SK-N-SH treated with all-trans-retinoic acid at 6 μM for 48 hours (cell line): ENCODE measurements at regions not wholly inside any gene's neighbourhood (a gene's known extent, or its start where the extent isn't known, plus 50 kb on each side); places are given as distances from the start of the nearest gene placed in this dataset.
"Not testable (repeated sequence)": the region's sequence is repeated elsewhere in the genome, so short reads cannot be mapped to it uniquely, and the experiment has no call there.

ENCODE experiments used
- ATAC-seq: fragments of 200-7000 bp; cut with Tn5 transposase; 3 replicates; pipeline ENCODE4 v1.9.1; 2020; ENCODE audit warnings: mild to moderate bottlenecking, moderate library complexity
- ARNTL ChIP-seq: fragments of 450-650 bp; formaldehyde crosslinking; IDR thresholded peaks from 2 replicates; pipeline ENCODE4 v1.5.0; 2020; ENCODE audit warnings: low read depth, mild to moderate bottlenecking, moderate library complexity, borderline replicate concordance
- BACH2 ChIP-seq: fragments of 250-450 bp; sonication (Bioruptor Pico); IDR thresholded peaks from 2 replicates; pipeline ENCODE4 v1.9.0; 2021; ENCODE audit warnings: mild to moderate bottlenecking, borderline replicate concordance
- CSDC2 ChIP-seq: fragments of 250-450 bp; sonication (Bioruptor Pico); IDR thresholded peaks from 2 replicates; pipeline ENCODE4 v1.5.0; 2020; ENCODE audit warnings: mild to moderate bottlenecking, moderate library complexity
- ESRRG ChIP-seq: fragments of 250-450 bp; sonication (Bioruptor Pico); IDR thresholded peaks from 2 replicates; pipeline ENCODE4 v1.6.1; 2021; ENCODE audit warnings: mild to moderate bottlenecking
- GLIS3 ChIP-seq: fragments of 250-450 bp; sonication (Bioruptor Pico); IDR thresholded peaks from 2 replicates; pipeline ENCODE4 v1.5.0; 2020; ENCODE audit warnings: mild to moderate bottlenecking, moderate library complexity
- ISL1 ChIP-seq: fragments of 250-450 bp; sonication (Bioruptor Pico); IDR thresholded peaks from 2 replicates; pipeline ENCODE4 v2.1.2; 2022; ENCODE audit warnings: mild to moderate bottlenecking, moderate library complexity
- OSR1 ChIP-seq: fragments of 250-450 bp; sonication (Bioruptor Pico); IDR thresholded peaks from 2 replicates; pipeline ENCODE4 v1.8.0; 2022; ENCODE audit warnings: moderate library complexity, mild to moderate bottlenecking, inconsistent platforms
- PPARA ChIP-seq: fragments of 250-450 bp; sonication (Bioruptor Pico); IDR thresholded peaks from 2 replicates; pipeline ENCODE4 v1.5.0; 2020; ENCODE audit warnings: mild to moderate bottlenecking, borderline replicate concordance
- RARB ChIP-seq: fragments of 250-450 bp; sonication (Bioruptor Pico); IDR thresholded peaks from 2 replicates; pipeline ENCODE4 v1.8.0; 2021; ENCODE audit warnings: mild to moderate bottlenecking, moderate library complexity
- SNAI2 ChIP-seq: fragments of 250-450 bp; sonication (Bioruptor Pico); IDR thresholded peaks from 2 replicates; pipeline ENCODE4 v1.5.0; 2020; ENCODE audit warnings: mild to moderate bottlenecking, moderate library complexity
- TCF4 ChIP-seq: fragments of 250-450 bp; sonication (Bioruptor Pico); IDR thresholded peaks from 2 replicates; pipeline ENCODE4 v1.8.0; 2021; ENCODE audit warnings: mild to moderate bottlenecking, moderate library complexity, borderline replicate concordance
- TOX ChIP-seq: fragments of 250-450 bp; sonication (Bioruptor Pico); IDR thresholded peaks from 2 replicates; pipeline ENCODE4 v1.8.0; 2021; ENCODE audit warnings: mild to moderate bottlenecking, moderate library complexity, borderline replicate concordance
- ZC3H10 ChIP-seq: fragments of 250-450 bp; sonication (Bioruptor Pico); IDR thresholded peaks from 2 replicates; pipeline ENCODE4 v1.5.1; 2021; ENCODE audit warnings: mild to moderate bottlenecking, moderate library complexity
- ZFP3 ChIP-seq: fragments of 250-450 bp; sonication (Bioruptor Pico); IDR thresholded peaks from 2 replicates; pipeline ENCODE4 v1.5.0; 2020; ENCODE audit warnings: mild to moderate bottlenecking, moderate library complexity
- ZFP30 ChIP-seq: fragments of 450-650 bp; formaldehyde crosslinking; IDR thresholded peaks from 2 replicates; pipeline ENCODE4 v1.5.0; 2022; ENCODE audit warnings: mild to moderate bottlenecking, moderate library complexity
- ZNF565 ChIP-seq: fragments of 450-650 bp; formaldehyde crosslinking; conservative IDR thresholded peaks from 2 replicates; pipeline ENCODE4 v1.5.0; 2020; ENCODE audit warnings: low read depth, mild to moderate bottlenecking, moderate library complexity
- ZNF70 ChIP-seq: fragments of 450-650 bp; formaldehyde crosslinking; IDR thresholded peaks from 2 replicates; pipeline ENCODE4 v1.5.0; 2020; ENCODE audit warnings: mild to moderate bottlenecking, moderate library complexity
- ZNF8 ChIP-seq: fragments of 450-650 bp; formaldehyde crosslinking; IDR thresholded peaks from 2 replicates; pipeline ENCODE4 v1.5.0; 2020; ENCODE audit warnings: mild to moderate bottlenecking, moderate library complexity
- TF ChIP-seq, protein P1 (sequence below): fragments of 250-450 bp; sonication (Bioruptor Pico); IDR thresholded peaks from 2 replicates; pipeline ENCODE4 v1.5.1; 2020; ENCODE audit warnings: low read depth, mild to moderate bottlenecking, moderate library complexity
- TF ChIP-seq, protein P2 (sequence below): fragments of 250-450 bp; sonication (Bioruptor Pico); IDR thresholded peaks from 2 replicates; pipeline ENCODE4 v1.5.1; 2021; ENCODE audit warnings: mild to moderate bottlenecking, moderate library complexity
- TF ChIP-seq, protein P3 (sequence below): fragments of 250-450 bp; sonication (Bioruptor Pico); IDR thresholded peaks from 2 replicates; pipeline ENCODE4 v1.8.0; 2021; ENCODE audit warnings: low read depth, mild to moderate bottlenecking, moderate library complexity, borderline replicate concordance
- TF ChIP-seq, protein P4 (sequence below): fragments of 250-450 bp; sonication (Bioruptor Pico); IDR thresholded peaks from 2 replicates; pipeline ENCODE4 v1.8.0; 2020; ENCODE audit warnings: mild to moderate bottlenecking, moderate library complexity, borderline replicate concordance
- TF ChIP-seq, protein P5 (sequence below): fragments of 250-450 bp; sonication (Bioruptor Pico); IDR thresholded peaks from 2 replicates; pipeline ENCODE4 v1.5.0; 2020; ENCODE audit warnings: mild to moderate bottlenecking, moderate library complexity

DNA sequence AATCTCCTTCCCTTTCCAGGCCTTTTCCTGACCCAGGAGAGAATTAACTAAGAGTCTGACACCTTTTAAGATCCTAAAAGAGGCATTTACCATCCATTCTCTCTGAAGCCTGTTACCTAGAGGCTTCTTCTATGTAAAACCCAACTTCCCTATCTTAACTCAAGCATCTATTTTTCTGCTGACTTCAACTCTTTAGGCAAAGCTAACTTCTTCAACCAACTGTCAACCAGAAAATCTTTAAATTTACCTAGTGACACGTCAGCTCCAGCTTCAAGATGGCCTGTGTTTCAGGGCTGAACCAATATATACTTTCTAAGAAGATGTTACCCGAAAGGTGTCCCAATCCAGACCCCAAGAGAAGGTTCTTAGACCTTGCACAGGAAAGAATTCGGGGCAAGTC, 492.3 kb upstream of the AUTS2 start:
- no peak for ATAC-seq
- no peak for TF ChIP-seq RARB (CRISPR knock-in tag)
- TF ChIP-seq ZNF8 (CRISPR knock-in tag): no peak
- TF ChIP-seq ARNTL (CRISPR knock-in tag): no peak
- no peak for TF ChIP-seq SNAI2 (CRISPR knock-in tag)
- no peak for TF ChIP-seq CSDC2 (CRISPR knock-in tag)
- no peak for TF ChIP-seq GLIS3 (CRISPR knock-in tag)
- TF ChIP-seq, protein P1, sequence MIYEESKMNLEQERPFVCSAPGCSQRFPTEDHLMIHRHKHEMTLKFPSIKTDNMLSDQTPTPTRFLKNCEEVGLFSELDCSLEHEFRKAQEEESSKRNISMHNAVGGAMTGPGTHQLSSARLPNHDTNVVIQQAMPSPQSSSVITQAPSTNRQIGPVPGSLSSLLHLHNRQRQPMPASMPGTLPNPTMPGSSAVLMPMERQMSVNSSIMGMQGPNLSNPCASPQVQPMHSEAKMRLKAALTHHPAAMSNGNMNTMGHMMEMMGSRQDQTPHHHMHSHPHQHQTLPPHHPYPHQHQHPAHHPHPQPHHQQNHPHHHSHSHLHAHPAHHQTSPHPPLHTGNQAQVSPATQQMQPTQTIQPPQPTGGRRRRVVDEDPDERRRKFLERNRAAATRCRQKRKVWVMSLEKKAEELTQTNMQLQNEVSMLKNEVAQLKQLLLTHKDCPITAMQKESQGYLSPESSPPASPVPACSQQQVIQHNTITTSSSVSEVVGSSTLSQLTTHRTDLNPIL (CRISPR knock-in tag): no peak
- no peak for TF ChIP-seq ZFP30 (CRISPR knock-in tag)
- no peak for TF ChIP-seq TOX (CRISPR knock-in tag)

DNA sequence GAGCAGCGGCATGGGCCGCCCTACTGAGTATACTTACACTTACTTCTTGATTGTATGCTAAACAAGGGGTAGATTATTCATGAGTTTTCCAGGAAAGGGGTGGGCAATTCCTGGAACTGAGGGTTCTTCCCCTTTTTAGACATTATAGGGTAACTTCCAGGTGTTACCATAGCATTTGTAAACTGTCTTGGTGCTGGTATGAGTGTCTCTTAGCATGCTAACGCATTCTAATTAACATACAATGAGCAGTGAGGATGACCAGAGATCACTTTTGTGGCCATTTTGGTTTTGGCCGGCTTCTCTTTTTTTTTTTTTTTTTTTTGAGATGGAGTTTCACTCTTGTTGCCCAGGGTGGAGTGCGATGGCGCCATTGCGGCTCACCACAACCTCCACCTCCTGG, 491.8 kb upstream of the AUTS2 start:
- ATAC-seq: not testable (repeated sequence)

DNA sequence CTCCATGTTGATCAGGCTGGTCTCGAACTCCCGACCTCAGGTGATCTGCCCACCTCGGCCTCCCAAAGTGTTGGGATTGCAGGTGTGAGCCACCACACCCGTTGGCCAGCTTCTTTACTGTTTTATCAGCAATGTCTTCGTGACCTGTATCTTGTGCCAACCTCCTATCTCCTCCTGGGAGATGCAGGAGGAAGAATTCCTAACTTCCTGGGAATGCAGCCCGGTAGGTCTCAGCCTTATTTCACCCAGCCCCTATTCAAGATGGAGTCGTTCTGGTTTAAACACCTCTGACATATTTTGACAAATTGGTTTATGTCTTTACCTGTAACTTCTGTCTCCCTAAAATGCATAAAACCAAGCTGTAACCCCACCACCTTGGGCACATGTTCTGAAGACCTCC, 491.3 kb upstream of the AUTS2 start:
- not testable (repeated sequence) for ATAC-seq

DNA sequence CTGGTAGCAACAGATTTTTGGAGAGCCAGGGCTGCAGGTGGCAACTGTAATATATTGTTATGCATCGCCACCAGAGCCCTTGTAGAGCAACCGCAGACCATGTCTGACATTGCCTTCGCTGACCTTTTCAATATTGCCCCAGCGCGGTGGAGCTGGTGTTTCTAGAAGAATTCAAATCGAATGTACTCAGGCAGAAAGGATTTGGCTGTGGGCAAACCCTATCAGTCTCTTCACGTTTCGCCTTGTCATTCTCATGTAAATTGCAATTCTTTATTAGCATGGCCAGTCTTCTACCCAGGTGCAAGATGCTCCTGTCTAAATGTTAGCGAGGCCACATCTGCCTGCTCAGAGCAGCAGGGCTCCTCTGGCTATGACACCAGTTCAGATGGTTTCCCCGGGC, 490.2 kb upstream of the AUTS2 start:
- TF ChIP-seq ZFP30 (CRISPR knock-in tag) (no peak), ESRRG (CRISPR knock-in tag) (no peak), ZNF565 (CRISPR knock-in tag) (no peak), ZFP3 (CRISPR knock-in tag) (no peak), TCF4 (CRISPR knock-in tag) (no peak), BACH2 (no peak)
- TF ChIP-seq, protein P2, sequence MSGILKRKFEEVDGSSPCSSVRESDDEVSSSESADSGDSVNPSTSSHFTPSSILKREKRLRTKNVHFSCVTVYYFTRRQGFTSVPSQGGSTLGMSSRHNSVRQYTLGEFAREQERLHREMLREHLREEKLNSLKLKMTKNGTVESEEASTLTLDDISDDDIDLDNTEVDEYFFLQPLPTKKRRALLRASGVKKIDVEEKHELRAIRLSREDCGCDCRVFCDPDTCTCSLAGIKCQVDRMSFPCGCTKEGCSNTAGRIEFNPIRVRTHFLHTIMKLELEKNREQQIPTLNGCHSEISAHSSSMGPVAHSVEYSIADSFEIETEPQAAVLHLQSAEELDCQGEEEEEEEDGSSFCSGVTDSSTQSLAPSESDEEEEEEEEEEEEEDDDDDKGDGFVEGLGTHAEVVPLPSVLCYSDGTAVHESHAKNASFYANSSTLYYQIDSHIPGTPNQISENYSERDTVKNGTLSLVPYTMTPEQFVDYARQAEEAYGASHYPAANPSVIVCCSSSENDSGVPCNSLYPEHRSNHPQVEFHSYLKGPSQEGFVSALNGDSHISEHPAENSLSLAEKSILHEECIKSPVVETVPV (CRISPR knock-in tag): no peak
- no peak for ATAC-seq

DNA sequence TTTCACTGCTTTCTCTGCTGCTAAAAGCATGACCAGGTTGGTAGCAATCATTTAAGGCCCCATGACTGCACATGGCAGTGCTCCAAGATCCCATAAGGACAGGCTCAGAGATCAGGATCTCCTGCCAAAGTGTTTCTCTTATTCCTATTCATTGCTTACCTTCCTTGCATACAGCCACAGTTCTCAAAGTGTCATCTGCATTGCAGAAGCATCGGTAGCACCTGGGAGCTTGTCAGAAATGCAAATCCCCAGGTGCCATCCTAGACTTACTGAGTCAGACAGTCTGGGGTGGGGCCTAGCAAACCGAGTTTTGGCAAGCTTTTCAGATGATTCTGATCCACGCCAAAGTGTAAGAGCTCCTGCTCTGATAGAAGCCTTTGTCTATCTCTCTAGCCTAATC, 489.0 kb upstream of the AUTS2 start:
- TF ChIP-seq ESRRG (CRISPR knock-in tag): no peak
- TF ChIP-seq, protein P3, sequence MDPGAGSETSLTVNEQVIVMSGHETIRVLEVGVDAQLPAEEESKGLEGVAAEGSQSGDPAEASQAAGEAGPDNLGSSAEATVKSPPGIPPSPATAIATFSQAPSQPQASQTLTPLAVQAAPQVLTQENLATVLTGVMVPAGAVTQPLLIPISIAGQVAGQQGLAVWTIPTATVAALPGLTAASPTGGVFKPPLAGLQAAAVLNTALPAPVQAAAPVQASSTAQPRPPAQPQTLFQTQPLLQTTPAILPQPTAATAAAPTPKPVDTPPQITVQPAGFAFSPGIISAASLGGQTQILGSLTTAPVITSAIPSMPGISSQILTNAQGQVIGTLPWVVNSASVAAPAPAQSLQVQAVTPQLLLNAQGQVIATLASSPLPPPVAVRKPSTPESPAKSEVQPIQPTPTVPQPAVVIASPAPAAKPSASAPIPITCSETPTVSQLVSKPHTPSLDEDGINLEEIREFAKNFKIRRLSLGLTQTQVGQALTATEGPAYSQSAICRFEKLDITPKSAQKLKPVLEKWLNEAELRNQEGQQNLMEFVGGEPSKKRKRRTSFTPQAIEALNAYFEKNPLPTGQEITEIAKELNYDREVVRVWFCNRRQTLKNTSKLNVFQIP (CRISPR knock-in tag): no peak
- TF ChIP-seq PPARA (CRISPR knock-in tag): no peak
- TF ChIP-seq, protein P1 (CRISPR knock-in tag): no peak
- TF ChIP-seq OSR1 (CRISPR knock-in tag): no peak
- TF ChIP-seq ZNF70 (CRISPR knock-in tag): no peak
- TF ChIP-seq SNAI2 (CRISPR knock-in tag): no peak
- no peak for TF ChIP-seq BACH2
- no peak for TF ChIP-seq TCF4 (CRISPR knock-in tag)
- TF ChIP-seq, protein P2 (CRISPR knock-in tag): no peak
- no peak for TF ChIP-seq RARB (CRISPR knock-in tag)
- TF ChIP-seq, protein P4, sequence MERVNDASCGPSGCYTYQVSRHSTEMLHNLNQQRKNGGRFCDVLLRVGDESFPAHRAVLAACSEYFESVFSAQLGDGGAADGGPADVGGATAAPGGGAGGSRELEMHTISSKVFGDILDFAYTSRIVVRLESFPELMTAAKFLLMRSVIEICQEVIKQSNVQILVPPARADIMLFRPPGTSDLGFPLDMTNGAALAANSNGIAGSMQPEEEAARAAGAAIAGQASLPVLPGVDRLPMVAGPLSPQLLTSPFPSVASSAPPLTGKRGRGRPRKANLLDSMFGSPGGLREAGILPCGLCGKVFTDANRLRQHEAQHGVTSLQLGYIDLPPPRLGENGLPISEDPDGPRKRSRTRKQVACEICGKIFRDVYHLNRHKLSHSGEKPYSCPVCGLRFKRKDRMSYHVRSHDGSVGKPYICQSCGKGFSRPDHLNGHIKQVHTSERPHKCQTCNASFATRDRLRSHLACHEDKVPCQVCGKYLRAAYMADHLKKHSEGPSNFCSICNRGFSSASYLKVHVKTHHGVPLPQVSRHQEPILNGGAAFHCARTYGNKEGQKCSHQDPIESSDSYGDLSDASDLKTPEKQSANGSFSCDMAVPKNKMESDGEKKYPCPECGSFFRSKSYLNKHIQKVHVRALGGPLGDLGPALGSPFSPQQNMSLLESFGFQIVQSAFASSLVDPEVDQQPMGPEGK (CRISPR knock-in tag): no peak
- no peak for TF ChIP-seq ARNTL (CRISPR knock-in tag)
- no peak for TF ChIP-seq ZC3H10
- no peak for TF ChIP-seq ISL1 (CRISPR knock-in tag)
- TF ChIP-seq, protein P5, sequence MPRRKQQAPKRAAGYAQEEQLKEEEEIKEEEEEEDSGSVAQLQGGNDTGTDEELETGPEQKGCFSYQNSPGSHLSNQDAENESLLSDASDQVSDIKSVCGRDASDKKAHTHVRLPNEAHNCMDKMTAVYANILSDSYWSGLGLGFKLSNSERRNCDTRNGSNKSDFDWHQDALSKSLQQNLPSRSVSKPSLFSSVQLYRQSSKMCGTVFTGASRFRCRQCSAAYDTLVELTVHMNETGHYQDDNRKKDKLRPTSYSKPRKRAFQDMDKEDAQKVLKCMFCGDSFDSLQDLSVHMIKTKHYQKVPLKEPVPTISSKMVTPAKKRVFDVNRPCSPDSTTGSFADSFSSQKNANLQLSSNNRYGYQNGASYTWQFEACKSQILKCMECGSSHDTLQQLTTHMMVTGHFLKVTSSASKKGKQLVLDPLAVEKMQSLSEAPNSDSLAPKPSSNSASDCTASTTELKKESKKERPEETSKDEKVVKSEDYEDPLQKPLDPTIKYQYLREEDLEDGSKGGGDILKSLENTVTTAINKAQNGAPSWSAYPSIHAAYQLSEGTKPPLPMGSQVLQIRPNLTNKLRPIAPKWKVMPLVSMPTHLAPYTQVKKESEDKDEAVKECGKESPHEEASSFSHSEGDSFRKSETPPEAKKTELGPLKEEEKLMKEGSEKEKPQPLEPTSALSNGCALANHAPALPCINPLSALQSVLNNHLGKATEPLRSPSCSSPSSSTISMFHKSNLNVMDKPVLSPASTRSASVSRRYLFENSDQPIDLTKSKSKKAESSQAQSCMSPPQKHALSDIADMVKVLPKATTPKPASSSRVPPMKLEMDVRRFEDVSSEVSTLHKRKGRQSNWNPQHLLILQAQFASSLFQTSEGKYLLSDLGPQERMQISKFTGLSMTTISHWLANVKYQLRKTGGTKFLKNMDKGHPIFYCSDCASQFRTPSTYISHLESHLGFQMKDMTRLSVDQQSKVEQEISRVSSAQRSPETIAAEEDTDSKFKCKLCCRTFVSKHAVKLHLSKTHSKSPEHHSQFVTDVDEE (CRISPR knock-in tag): no peak
- no peak for TF ChIP-seq ZFP3 (CRISPR knock-in tag)
- ATAC-seq: no peak
